ENCODE measurements at regions not wholly inside any gene's neighbourhood (a gene's known extent, or its start where the extent isn't known, plus 50 kb on each side); places are given as distances from the start of the nearest gene placed in this dataset.
"Not testable (repeated sequence)": the region's sequence is repeated elsewhere in the genome, so short reads cannot be mapped to it uniquely, and the experiment has no call there.

- Histone ChIP-seq H3K36me3 (ENCODE audit: control insufficient read depth, insufficient read depth, low read length) (no peaks in the 10 kb centered on the region), H4K5ac (ENCODE audit: low read length) (no peak overlapping the region), H3K18ac (ENCODE audit: low read length) (no peak overlapping the region), H3K4ac (ENCODE audit: low read depth, low read length) (no peak overlapping the region), H3K4me1 (ENCODE audit: control insufficient read depth, low read depth, low read length) (no peaks in the 10 kb centered on the region), H3K56ac (ENCODE audit: low read length) (no peak overlapping the region), H3K9ac (ENCODE audit: low read length) (no peak overlapping the region), H3K23ac (ENCODE audit: low read length) (no peak overlapping the region), H3K79me1 (ENCODE audit: low read length) (no peaks in the 10 kb centered on the region), H3K79me2 (ENCODE audit: control insufficient read depth, insufficient read depth, low read length) (no peaks in the 10 kb centered on the region), H3K4me3 (ENCODE audit: low read length) (no peak overlapping the region), H2BK120ac (ENCODE audit: low read depth, low read length) (no peak overlapping the region), H2BK15ac (replicated peaks; ENCODE audit: low read depth) (no peak overlapping the region), H3K27me3 (ENCODE audit: insufficient read depth, low read length, poor library complexity) (no peaks in the 10 kb centered on the region), H2AK5ac (ENCODE audit: low read length) (no peak overlapping the region), H4K8ac (ENCODE audit: low read depth, low read length) (no peak overlapping the region), H2BK5ac (ENCODE audit: low read length) (no peak overlapping the region), H3K27ac (ENCODE audit: low read depth, low read length) (no peak overlapping the region), H3K4me2 (ENCODE audit: low read length) (no peak overlapping the region)
- no CpG with 5 or more reads among the region's 9 CpGs for WGBS (ENCODE audit: extremely low coverage, insufficient coverage, low lambda C conversion rate)
- no peak for DNase-seq
These were observed 176.4 kb upstream of the KAZN start for GRCh38 chr1:14421977-14422609.

GRCh38 chr1:14424325-14425002 is 174.0 kb upstream of the KAZN start:
- no peak for DNase-seq

GRCh38 chr1:14426854-14427253 is 171.6 kb upstream of the KAZN start:
- Histone ChIP-seq H3K4ac (ENCODE audit: low read depth, low read length) (no peak overlapping the region), H4K5ac (ENCODE audit: low read length) (no peak overlapping the region), H2AK5ac (ENCODE audit: low read length) (no peak overlapping the region), H3K36me3 (ENCODE audit: control insufficient read depth, insufficient read depth, low read length) (no peaks in the 10 kb centered on the region), H3K23ac (ENCODE audit: low read length) (no peak overlapping the region), H3K79me1 (ENCODE audit: low read length) (no peaks in the 10 kb centered on the region), H4K8ac (ENCODE audit: low read depth, low read length) (no peak overlapping the region), H3K4me3 (ENCODE audit: low read length) (no peak overlapping the region), H3K4me1 (ENCODE audit: control insufficient read depth, low read depth, low read length) (no peaks in the 10 kb centered on the region), H3K18ac (ENCODE audit: low read length) (no peak overlapping the region), H2BK5ac (ENCODE audit: low read length) (no peak overlapping the region), H3K4me2 (ENCODE audit: low read length) (no peak overlapping the region), H3K79me2 (ENCODE audit: control insufficient read depth, insufficient read depth, low read length) (no peaks in the 10 kb centered on the region), H3K27me3 (ENCODE audit: insufficient read depth, low read length, poor library complexity) (no peaks in the 10 kb centered on the region), H2BK15ac (replicated peaks; ENCODE audit: low read depth) (no peak overlapping the region), H3K9ac (ENCODE audit: low read length) (no peak overlapping the region), H3K27ac (ENCODE audit: low read depth, low read length) (no peak overlapping the region), H3K56ac (ENCODE audit: low read length) (no peak overlapping the region), H2BK120ac (ENCODE audit: low read depth, low read length) (no peak overlapping the region)
- no peak for DNase-seq
- no CpG with 5 or more reads among the region's 2 CpGs for WGBS (ENCODE audit: extremely low coverage, insufficient coverage, low lambda C conversion rate)

More at GRCh38 chr1:14424325-14425002, 174.0 kb upstream of the KAZN start:
- Histone ChIP-seq H4K8ac (ENCODE audit: low read depth, low read length) (no peak overlapping the region), H4K5ac (ENCODE audit: low read length) (no peak overlapping the region), H3K36me3 (ENCODE audit: control insufficient read depth, insufficient read depth, low read length) (no peaks in the 10 kb centered on the region), H3K4me2 (ENCODE audit: low read length) (no peak overlapping the region), H2BK15ac (replicated peaks; ENCODE audit: low read depth) (no peak overlapping the region), H3K79me1 (ENCODE audit: low read length) (no peaks in the 10 kb centered on the region), H3K27me3 (ENCODE audit: insufficient read depth, low read length, poor library complexity) (no peaks in the 10 kb centered on the region), H3K4ac (ENCODE audit: low read depth, low read length) (no peak overlapping the region), H3K23ac (ENCODE audit: low read length) (no peak overlapping the region), H2BK5ac (ENCODE audit: low read length) (no peak overlapping the region), H3K9ac (ENCODE audit: low read length) (no peak overlapping the region), H3K18ac (ENCODE audit: low read length) (no peak overlapping the region), H3K4me3 (ENCODE audit: low read length) (no peak overlapping the region), H3K56ac (ENCODE audit: low read length) (no peak overlapping the region), H2AK5ac (ENCODE audit: low read length) (no peak overlapping the region), H3K27ac (ENCODE audit: low read depth, low read length) (no peak overlapping the region), H3K4me1 (ENCODE audit: control insufficient read depth, low read depth, low read length) (no peaks in the 10 kb centered on the region), H3K79me2 (ENCODE audit: control insufficient read depth, insufficient read depth, low read length) (no peaks in the 10 kb centered on the region), H2BK120ac (ENCODE audit: low read depth, low read length) (no peak overlapping the region)
- WGBS (ENCODE audit: extremely low coverage, insufficient coverage, low lambda C conversion rate) = no CpG with 5 or more reads among the region's 9 CpGs

GRCh38 chr1:14429577-14429976 is 168.9 kb upstream of the KAZN start:
- no peaks in the 10 kb centered on the region for H3K36me3 ChIP-seq (ENCODE audit: control insufficient read depth, insufficient read depth, low read length)
- no CpG with 5 or more reads among the region's 9 CpGs for WGBS (ENCODE audit: extremely low coverage, insufficient coverage, low lambda C conversion rate)
- H3K23ac ChIP-seq (ENCODE audit: low read length) = no peak overlapping the region

GRCh38 chr1:14432728-14433127 is 165.8 kb upstream of the KAZN start:
- not testable (repeated sequence) for H3K4me2 ChIP-seq (ENCODE audit: low read length); H3K27me3 ChIP-seq (ENCODE audit: insufficient read depth, low read length, poor library complexity); H2AK5ac ChIP-seq (ENCODE audit: low read length); H3K79me1 ChIP-seq (ENCODE audit: low read length); H2BK15ac ChIP-seq (replicated peaks; ENCODE audit: low read depth); H3K4me1 ChIP-seq (ENCODE audit: control insufficient read depth, low read depth, low read length); H4K5ac ChIP-seq (ENCODE audit: low read length); H3K4ac ChIP-seq (ENCODE audit: low read depth, low read length); DNase-seq; H4K8ac ChIP-seq (ENCODE audit: low read depth, low read length); H3K56ac ChIP-seq (ENCODE audit: low read length); H3K4me3 ChIP-seq (ENCODE audit: low read length); H3K18ac ChIP-seq (ENCODE audit: low read length); H3K23ac ChIP-seq (ENCODE audit: low read length); H3K9ac ChIP-seq (ENCODE audit: low read length); H3K79me2 ChIP-seq (ENCODE audit: control insufficient read depth, insufficient read depth, low read length); H3K27ac ChIP-seq (ENCODE audit: low read depth, low read length); H2BK120ac ChIP-seq (ENCODE audit: low read depth, low read length); H2BK5ac ChIP-seq (ENCODE audit: low read length); H3K36me3 ChIP-seq (ENCODE audit: control insufficient read depth, insufficient read depth, low read length)
- no CpG with 5 or more reads among the region's 3 CpGs for WGBS (ENCODE audit: extremely low coverage, insufficient coverage, low lambda C conversion rate)

More at GRCh38 chr1:14429577-14429976, 168.9 kb upstream of the KAZN start:
- Histone ChIP-seq H3K27ac (ENCODE audit: low read depth, low read length) (no peak overlapping the region), H2BK5ac (ENCODE audit: low read length) (no peak overlapping the region), H3K18ac (ENCODE audit: low read length) (no peak overlapping the region), H3K4me1 (ENCODE audit: control insufficient read depth, low read depth, low read length) (no peaks in the 10 kb centered on the region), H3K27me3 (ENCODE audit: insufficient read depth, low read length, poor library complexity) (no peaks in the 10 kb centered on the region), H3K4ac (ENCODE audit: low read depth, low read length) (no peak overlapping the region), H2BK15ac (replicated peaks; ENCODE audit: low read depth) (no peak overlapping the region), H3K79me1 (ENCODE audit: low read length) (no peaks in the 10 kb centered on the region), H3K56ac (ENCODE audit: low read length) (no peak overlapping the region), H3K4me2 (ENCODE audit: low read length) (no peak overlapping the region), H4K5ac (ENCODE audit: low read length) (no peak overlapping the region), H3K4me3 (ENCODE audit: low read length) (no peak overlapping the region), H2AK5ac (ENCODE audit: low read length) (no peak overlapping the region), H3K79me2 (ENCODE audit: control insufficient read depth, insufficient read depth, low read length) (no peaks in the 10 kb centered on the region), H3K9ac (ENCODE audit: low read length) (no peak overlapping the region), H2BK120ac (ENCODE audit: low read depth, low read length) (no peak overlapping the region), H4K8ac (ENCODE audit: low read depth, low read length) (no peak overlapping the region)
- no peak for DNase-seq
